ENCODE measurements at regions not wholly inside any gene's neighbourhood (a gene's known extent, or its start where the extent isn't known, plus 50 kb on each side); places are given as distances from the start of the nearest gene placed in this dataset.

- intact Hi-C loops (cut with DNase I, micrococcal nuclease), result no loop called here
- Histone ChIP-seq H3K4me3 (ENCODE audit: low read length) (no peak overlapping the region), H3K4me1 (ENCODE audit: insufficient read depth, low read length) (no peaks in the 10 kb centered on the region), H3K27ac (ENCODE audit: low read depth in 1 of 2, low read length in 2 of 2) (no peak overlapping the region), H3K9me3 (ENCODE audit: control insufficient read depth in 1 of 2, insufficient read depth in 1 of 2, low read length in 2 of 2) (peaks cover 0 to 3% of the 10 kb centered on the region in 2 experiments), H3K27me3 (ENCODE audit: control insufficient read depth in 1 of 2, insufficient read depth in 2 of 2, low read length in 2 of 2) (peaks cover 0 to 3% of the 10 kb centered on the region in 2 experiments), H3K36me3 (ENCODE audit: insufficient read depth, low read length) (no peaks in the 10 kb centered on the region)
- CTCF ChIA-PET, result no interaction called here
- POLR2A ChIA-PET, result no interaction called here
- H3K4me3 Mint-ChIP-seq, result no peak overlapping the region
- no peaks in the 10 kb centered on the region for H3K27me3 Mint-ChIP-seq
- DNase-seq, result no peak
- H3K9me3 Mint-ChIP-seq, result no peaks in the 10 kb centered on the region
- H3K4me1 Mint-ChIP-seq (ENCODE audit: low read depth), result no peaks in the 10 kb centered on the region
- no peaks in the 10 kb centered on the region for H3K36me3 Mint-ChIP-seq (ENCODE audit: low read depth)
- no peak overlapping the region for H3K27ac Mint-ChIP-seq
- no peak for TF ChIP-seq CTCF (IDR thresholded peaks at IDR 0.05)
- ATAC-seq (ENCODE audit: poor library complexity), result no peak
These were observed 182.7 kb upstream of the LDB2 start for GRCh38 chr4:17081179-17081578.

GRCh38 chr4:17077105-17077504 lies 178.7 kb upstream of the LDB2 start:
- intact Hi-C loops (cut with DNase I, micrococcal nuclease), result no loop called here
- no peaks in the 10 kb centered on the region for H3K4me1 Mint-ChIP-seq (ENCODE audit: low read depth)
- no peaks in the 10 kb centered on the region for H3K27me3 Mint-ChIP-seq
- Histone ChIP-seq H3K27me3 (ENCODE audit: control insufficient read depth in 1 of 2, insufficient read depth in 2 of 2, low read length in 2 of 2) (no peaks in the 10 kb centered on the region), H3K4me1 (ENCODE audit: insufficient read depth, low read length) (no peaks in the 10 kb centered on the region), H3K36me3 (ENCODE audit: insufficient read depth, low read length) (no peaks in the 10 kb centered on the region), H3K9me3 (ENCODE audit: control insufficient read depth in 1 of 2, insufficient read depth in 1 of 2, low read length in 2 of 2) (peaks cover 0 to 3% of the 10 kb centered on the region in 2 experiments), H3K4me3 (ENCODE audit: low read length) (no peak overlapping the region), H3K27ac (ENCODE audit: low read depth in 1 of 2, low read length in 2 of 2) (no peak overlapping the region)
- no peaks in the 10 kb centered on the region for H3K9me3 Mint-ChIP-seq
- no peaks in the 10 kb centered on the region for H3K36me3 Mint-ChIP-seq (ENCODE audit: low read depth)
- no peak for DNase-seq
- TF ChIP-seq CTCF (IDR thresholded peaks at IDR 0.05), result no peak
- H3K4me3 Mint-ChIP-seq, result no peak overlapping the region
- ChIA-PET POLR2A (no interaction called here), CTCF (no interaction called here)
- ATAC-seq (ENCODE audit: poor library complexity), result no peak
- H3K27ac Mint-ChIP-seq, result no peak overlapping the region

DNA sequence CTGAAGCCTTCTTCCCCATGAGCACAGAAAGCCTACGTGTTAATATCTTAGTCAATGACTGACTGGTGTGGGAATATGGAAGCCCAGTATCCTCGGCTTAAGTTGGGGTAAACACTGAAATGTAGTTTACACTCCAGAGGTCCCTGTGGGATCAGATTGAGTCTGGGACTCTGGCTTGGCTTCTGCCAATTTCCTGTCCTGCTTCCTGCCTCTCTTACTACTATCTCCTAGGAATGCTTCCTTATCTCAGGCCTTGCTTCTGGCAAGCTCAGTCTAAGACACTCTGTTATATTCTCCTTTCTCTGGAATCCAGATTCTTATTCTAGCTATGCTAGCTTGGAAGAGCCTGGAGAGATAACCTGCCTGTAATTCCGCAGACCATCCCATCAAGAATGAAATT lies 174.0 kb upstream of the LDB2 start:
- Mint-ChIP-seq H3K27ac (no peak overlapping the region), H3K4me1 (ENCODE audit: low read depth) (no peaks in the 10 kb centered on the region), H3K9me3 (no peaks in the 10 kb centered on the region), H3K27me3 (no peaks in the 10 kb centered on the region), H3K36me3 (ENCODE audit: low read depth) (no peaks in the 10 kb centered on the region), H3K4me3 (no peak overlapping the region)
- Histone ChIP-seq H3K4me3 (ENCODE audit: low read length) (no peak overlapping the region), H3K36me3 (ENCODE audit: insufficient read depth, low read length) (no peaks in the 10 kb centered on the region), H3K4me1 (ENCODE audit: insufficient read depth, low read length) (no peaks in the 10 kb centered on the region), H3K27ac (ENCODE audit: low read depth in 1 of 2, low read length in 2 of 2) (no peak overlapping the region), H3K27me3 (ENCODE audit: control insufficient read depth in 1 of 2, insufficient read depth in 2 of 2, low read length in 2 of 2) (no peaks in the 10 kb centered on the region), H3K9me3 (ENCODE audit: control insufficient read depth in 1 of 2, insufficient read depth in 1 of 2, low read length in 2 of 2) (no peaks in the 10 kb centered on the region)
- ChIA-PET POLR2A (no interaction called here), CTCF (no interaction called here)
- no peak for TF ChIP-seq CTCF (IDR thresholded peaks at IDR 0.05)
- DNase-seq, result no peak
- ATAC-seq (ENCODE audit: poor library complexity), result no peak
- intact Hi-C loops (cut with DNase I, micrococcal nuclease), result no loop called here

Measured in CD4-positive, alpha-beta T cell (primary cell).